Lung (tissue), 11 donors: ENCODE measurements at regions not wholly inside any gene's neighbourhood (a gene's known extent, or its start where the extent isn't known, plus 50 kb on each side); places are given as distances from the start of the nearest gene placed in this dataset.

Experiments
- ATAC-seq: fragments of 200-7000 bp; cut with Tn5 transposase; one replicate; pipeline ENCODE4 v1.9.1; 2020; ENCODE audit warnings: moderate number of reproducible peaks; ENCODE audit not compliant: insufficient read depth, low FRiP score
- DNase-seq, 3 donors: peaks; one replicate each; pipeline ENCODE4 v3.0.0-alpha.2; 2013 to 2017
- H3K27ac ChIP-seq, 2 donors: one replicate each; pipeline ENCODE4 v1.5.1; 2013; ENCODE audit warnings: mild to moderate bottlenecking in 2 of 2, moderate library complexity in 2 of 2, control low read depth in 1 of 2, inconsistent platforms in 1 of 2, low read depth in 1 of 2, low read length in 1 of 2
- H3K27me3 ChIP-seq, 3 donors: one replicate each; pipeline ENCODE4 v1.5.1; 2013; ENCODE audit warnings: low read length in 2 of 3; ENCODE audit not compliant: control insufficient read depth in 3 of 3, insufficient read depth in 3 of 3
- H3K36me3 ChIP-seq, 4 donors: one replicate each; pipeline ENCODE4 v1.5.1; 2013; ENCODE audit warnings: low read length in 4 of 4, mild to moderate bottlenecking in 1 of 4, moderate library complexity in 1 of 4; ENCODE audit not compliant: control insufficient read depth in 4 of 4, insufficient read depth in 4 of 4
- H3K4me1 ChIP-seq, 5 donors: one replicate each; pipeline ENCODE4 v1.5.1; 2013; ENCODE audit warnings: low read length in 5 of 5, mild to moderate bottlenecking in 2 of 5, moderate library complexity in 1 of 5; ENCODE audit not compliant: control insufficient read depth in 5 of 5, insufficient read depth in 5 of 5
- H3K4me3 ChIP-seq: one replicate; pipeline ENCODE4 v1.5.1; 2013; ENCODE audit warnings: mild to moderate bottlenecking, control low read depth, moderate library complexity
- H3K9ac ChIP-seq, 2 donors: one replicate each; pipeline ENCODE4 v1.5.1; 2013; ENCODE audit warnings: low read length in 2 of 2, control low read depth in 1 of 2; ENCODE audit not compliant: insufficient read depth in 1 of 2
- H3K9me3 ChIP-seq, 4 donors: one replicate each; pipeline ENCODE4 v1.5.1; 2013; ENCODE audit warnings: low read length in 3 of 4, mild to moderate bottlenecking in 1 of 4, moderate library complexity in 1 of 4; ENCODE audit not compliant: control insufficient read depth in 4 of 4, insufficient read depth in 3 of 4
- WGBS, 2 donors: extraction: QIAGEN DNeasy Blood & Tissue Kit; methylation state at CpG; one replicate each; pipeline ENCODE4 v1.1.7; 2013; 5-methylcytosine and 5-hydroxymethylcytosine counted together
- TF ChIP-seq, protein P1 (sequence below): IDR thresholded peaks from 2 replicates; pipeline ENCODE4 v1.5.1; 2012; ENCODE audit warnings: mild to moderate bottlenecking; ENCODE audit errors: control extremely low read depth, extremely low read depth
- donor health status: control.
- donor health status: control.
- donor health status: Bipolar disorder and iron deficiency.
- donor health status: healthy.
- donor health status: DM: yes; HTN: yes; CAD: no.

- H3K4me1 ChIP-seq, result peaks cover 0 to 11% (median 0%) of the 10 kb centered on the region in 5 donors
- no peaks in the 10 kb centered on the region for H3K36me3 ChIP-seq
- WGBS, 2 donors, result 68 to 79% methylated on average over 13 of the region's 13 CpGs
- TF ChIP-seq, protein P1, sequence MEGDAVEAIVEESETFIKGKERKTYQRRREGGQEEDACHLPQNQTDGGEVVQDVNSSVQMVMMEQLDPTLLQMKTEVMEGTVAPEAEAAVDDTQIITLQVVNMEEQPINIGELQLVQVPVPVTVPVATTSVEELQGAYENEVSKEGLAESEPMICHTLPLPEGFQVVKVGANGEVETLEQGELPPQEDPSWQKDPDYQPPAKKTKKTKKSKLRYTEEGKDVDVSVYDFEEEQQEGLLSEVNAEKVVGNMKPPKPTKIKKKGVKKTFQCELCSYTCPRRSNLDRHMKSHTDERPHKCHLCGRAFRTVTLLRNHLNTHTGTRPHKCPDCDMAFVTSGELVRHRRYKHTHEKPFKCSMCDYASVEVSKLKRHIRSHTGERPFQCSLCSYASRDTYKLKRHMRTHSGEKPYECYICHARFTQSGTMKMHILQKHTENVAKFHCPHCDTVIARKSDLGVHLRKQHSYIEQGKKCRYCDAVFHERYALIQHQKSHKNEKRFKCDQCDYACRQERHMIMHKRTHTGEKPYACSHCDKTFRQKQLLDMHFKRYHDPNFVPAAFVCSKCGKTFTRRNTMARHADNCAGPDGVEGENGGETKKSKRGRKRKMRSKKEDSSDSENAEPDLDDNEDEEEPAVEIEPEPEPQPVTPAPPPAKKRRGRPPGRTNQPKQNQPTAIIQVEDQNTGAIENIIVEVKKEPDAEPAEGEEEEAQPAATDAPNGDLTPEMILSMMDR, result no peak
- ATAC-seq (no peak), DNase-seq (no peak)
- no peak overlapping the region for H3K9ac ChIP-seq
- no peak overlapping the region for H3K4me3 ChIP-seq
- H3K27me3 ChIP-seq, result peaks cover 0 to 17% (median 14%) of the 10 kb centered on the region in 3 donors
- H3K9me3 ChIP-seq, result no peaks in the 10 kb centered on the region
- no peak overlapping the region for H3K27ac ChIP-seq
Observed at GRCh38 chr1:22330092-22330759, 121.4 kb upstream of the ZBTB40 start.

- no peak overlapping the region for H3K4me3 ChIP-seq
- WGBS, 2 donors, result 64 to 88% methylated on average over 1 of the region's 1 CpG
- TF ChIP-seq, protein P1, result no peak
- peaks cover 0 to 11% (median 0%) of the 10 kb centered on the region in 5 donors for H3K4me1 ChIP-seq
- no peaks in the 10 kb centered on the region for H3K9me3 ChIP-seq
- peaks cover 0 to 17% (median 15%) of the 10 kb centered on the region in 3 donors for H3K27me3 ChIP-seq
- no peaks in the 10 kb centered on the region for H3K36me3 ChIP-seq
- H3K9ac ChIP-seq, result no peak overlapping the region
- ATAC-seq (no peak), DNase-seq (no peak)
- no peak overlapping the region for H3K27ac ChIP-seq
Observed at GRCh38 chr1:22330760-22331119, 120.9 kb upstream of the ZBTB40 start.

DNA sequence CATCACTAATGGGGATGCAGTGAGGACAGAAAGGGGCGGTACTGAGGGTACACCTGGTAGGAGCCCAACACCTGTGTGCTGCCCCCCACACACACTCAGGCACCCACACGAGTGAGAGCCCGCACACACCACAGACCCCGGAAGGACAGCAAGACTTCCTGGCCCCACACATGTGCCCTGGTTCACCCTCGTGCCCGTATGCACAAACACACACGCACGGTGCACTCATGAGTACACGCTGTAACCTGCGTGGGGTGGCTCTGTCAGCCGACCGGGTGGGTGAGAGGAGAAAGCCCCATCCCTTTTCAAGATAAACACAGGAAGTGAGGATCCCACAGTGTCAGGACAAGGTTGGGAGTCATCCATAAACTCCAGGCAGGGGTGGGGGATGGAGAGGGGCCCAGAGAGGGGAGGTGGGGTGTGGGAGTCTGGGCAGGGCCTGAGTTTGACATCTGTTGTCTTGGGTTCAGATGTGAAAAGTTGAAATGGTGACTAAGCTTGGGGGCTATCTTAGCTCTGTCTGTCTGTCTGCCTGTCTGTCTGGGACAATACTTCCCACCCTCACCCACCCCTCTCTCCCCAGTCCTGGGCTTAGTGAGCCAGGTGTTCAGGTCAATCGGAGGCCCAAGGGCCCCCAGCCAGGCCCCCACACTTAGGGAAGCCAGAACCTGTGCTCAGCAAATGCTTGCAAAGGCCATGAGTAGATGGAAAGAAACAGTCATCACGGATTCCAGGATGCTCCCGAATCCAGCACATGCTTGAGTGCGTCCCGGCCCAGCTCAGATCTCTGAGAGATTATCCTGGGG lies 119.8 kb upstream of the ZBTB40 start:
- no peak overlapping the region for H3K27ac ChIP-seq
- H3K4me1 ChIP-seq, result peaks cover 0 to 11% (median 0%) of the 10 kb centered on the region in 5 donors
- no peaks in the 10 kb centered on the region for H3K36me3 ChIP-seq
- ATAC-seq (no peak), DNase-seq (no peak)
- H3K9me3 ChIP-seq, result no peaks in the 10 kb centered on the region
- 62 to 81% methylated on average over 17 of the region's 17 CpGs for WGBS, 2 donors
- peaks cover 0 to 21% (median 19%) of the 10 kb centered on the region in 3 donors for H3K27me3 ChIP-seq
- H3K9ac ChIP-seq, result no peak overlapping the region
- TF ChIP-seq, protein P1, result no peak
- H3K4me3 ChIP-seq, result no peak overlapping the region
